Liver (tissue), 8 donors: ENCODE measurements at regions not wholly inside any gene's neighbourhood (a gene's known extent, or its start where the extent isn't known, plus 50 kb on each side); places are given as distances from the start of the nearest gene placed in this dataset.

Source experiments
- DNase-seq: peaks from one replicate; pipeline ENCODE4 v3.0.0-alpha.2; 2017; ENCODE audit warnings: low spot score
- H3K27ac ChIP-seq, 2 donors: one replicate each; pipeline ENCODE4 v1.7.0; 2013; ENCODE audit warnings: inconsistent platforms in 2 of 2, low read length in 2 of 2, control low read depth in 1 of 2, low read depth in 1 of 2, mild to moderate bottlenecking in 1 of 2
- H3K27me3 ChIP-seq, 4 donors: one replicate each; pipeline versions ENCODE4 v1.6.1 to v1.7.0; 2013; ENCODE audit warnings: low read length in 3 of 4, inconsistent platforms in 1 of 4, mild to moderate bottlenecking in 1 of 4, moderate library complexity in 1 of 4; ENCODE audit not compliant: control insufficient read depth in 4 of 4, insufficient read depth in 4 of 4
- H3K36me3 ChIP-seq, 4 donors: one replicate each; pipeline versions ENCODE4 v1.6.1 to v1.7.0; 2013; ENCODE audit warnings: low read length in 3 of 4, mild to moderate bottlenecking in 3 of 4, low read depth in 1 of 4, moderate library complexity in 1 of 4; ENCODE audit not compliant: control insufficient read depth in 4 of 4, insufficient read depth in 3 of 4
- H3K4me1 ChIP-seq, 4 donors: one replicate each; pipeline versions ENCODE4 v1.6.1 to v1.7.0; 2013; ENCODE audit warnings: low read length in 3 of 4, mild to moderate bottlenecking in 3 of 4, moderate library complexity in 1 of 4; ENCODE audit not compliant: control insufficient read depth in 4 of 4, insufficient read depth in 4 of 4
- H3K4me3 ChIP-seq, 3 donors: one replicate each; pipeline versions ENCODE4 v1.6.1 to v1.7.0; 2013; ENCODE audit warnings: low read length in 3 of 3, control low read depth in 1 of 3, low read depth in 1 of 3, mild to moderate bottlenecking in 1 of 3
- H3K9ac ChIP-seq, 2 donors: one replicate each; pipeline ENCODE4 v1.7.0; 2013; ENCODE audit warnings: low read length in 2 of 2, mild to moderate bottlenecking in 2 of 2, moderate library complexity in 2 of 2, control low read depth in 1 of 2, low read depth in 1 of 2
- H3K9me3 ChIP-seq, 4 donors: one replicate each; pipeline versions ENCODE4 v1.6.1 to v1.7.0; 2013; ENCODE audit warnings: low read length in 3 of 4; ENCODE audit not compliant: control insufficient read depth in 4 of 4
- EGR1 ChIP-seq, 2 donors: IDR thresholded peaks; 2 replicates each; pipeline ENCODE4 v1.6.1; 2016 to 2018; ENCODE audit warnings: antibody characterized with exemption in 2 of 2, low read depth in 2 of 2
- FOXA1 ChIP-seq: IDR thresholded peaks from 2 replicates; pipeline ENCODE4 v1.6.1; 2016; ENCODE audit warnings: antibody characterized with exemption
- FOXA2 ChIP-seq: IDR thresholded peaks from 2 replicates; pipeline ENCODE4 v1.6.1; 2016; ENCODE audit warnings: antibody characterized with exemption
- GABPA ChIP-seq, 2 donors: IDR thresholded peaks in 1 of 2; conservative IDR thresholded peaks in 1 of 2; 2 replicates each; pipeline ENCODE4 v1.6.1; 2016; ENCODE audit warnings: antibody characterized with exemption in 2 of 2, mild to moderate bottlenecking in 1 of 2, moderate library complexity in 1 of 2
- HNF4A ChIP-seq, 2 donors: conservative IDR thresholded peaks; 2 replicates each; pipeline ENCODE4 v1.6.1; 2016; ENCODE audit warnings: antibody characterized with exemption in 2 of 2, mild to moderate bottlenecking in 2 of 2
- JUND ChIP-seq, 2 donors: IDR thresholded peaks; 2 replicates each; pipeline ENCODE4 v1.6.1; 2016; ENCODE audit warnings: antibody characterized with exemption in 2 of 2
- MAX ChIP-seq: IDR thresholded peaks from 2 replicates; pipeline ENCODE4 v1.6.1; 2016; ENCODE audit warnings: antibody characterized with exemption
- NR2F2 ChIP-seq: IDR thresholded peaks from 2 replicates; pipeline ENCODE4 v1.6.1; 2016; ENCODE audit warnings: antibody characterized with exemption
- RAD21 ChIP-seq, 2 donors: IDR thresholded peaks; 2 replicates each; pipeline ENCODE4 v1.6.1; 2016; ENCODE audit warnings: antibody characterized with exemption in 2 of 2, mild to moderate bottlenecking in 2 of 2
- SP1 ChIP-seq: IDR thresholded peaks from 2 replicates; pipeline ENCODE4 v1.6.1; 2018; ENCODE audit warnings: antibody characterized with exemption, mild to moderate bottlenecking
- TAF1 ChIP-seq: conservative IDR thresholded peaks from 2 replicates; pipeline ENCODE4 v1.6.1; 2016; ENCODE audit warnings: antibody characterized with exemption, mild to moderate bottlenecking
- YY1 ChIP-seq: IDR thresholded peaks from 2 replicates; pipeline ENCODE4 v1.6.1; 2016; ENCODE audit warnings: antibody characterized with exemption, mild to moderate bottlenecking
- ZBTB33 ChIP-seq: IDR thresholded peaks from 2 replicates; pipeline ENCODE4 v1.6.1; 2016; ENCODE audit warnings: antibody characterized with exemption
- WGBS: extraction: QIAGEN DNeasy Blood & Tissue Kit; methylation state at CpG from one replicate; pipeline ENCODE4 v1.1.7; 2013; 5-methylcytosine and 5-hydroxymethylcytosine counted together
- TF ChIP-seq, protein P1 (sequence below): fragments of 150-350 bp; IDR thresholded peaks from 2 replicates; pipeline ENCODE4 v1.5.1; 2017; ENCODE audit warnings: improper control_type of control experiment, low read depth, low read length; ENCODE audit not compliant: missing input control
- donor health status: healthy.
- donor health status: healthy.
- donor health status: healthy.
- donor health status: healthy.
- donor health status: healthy.

DNA sequence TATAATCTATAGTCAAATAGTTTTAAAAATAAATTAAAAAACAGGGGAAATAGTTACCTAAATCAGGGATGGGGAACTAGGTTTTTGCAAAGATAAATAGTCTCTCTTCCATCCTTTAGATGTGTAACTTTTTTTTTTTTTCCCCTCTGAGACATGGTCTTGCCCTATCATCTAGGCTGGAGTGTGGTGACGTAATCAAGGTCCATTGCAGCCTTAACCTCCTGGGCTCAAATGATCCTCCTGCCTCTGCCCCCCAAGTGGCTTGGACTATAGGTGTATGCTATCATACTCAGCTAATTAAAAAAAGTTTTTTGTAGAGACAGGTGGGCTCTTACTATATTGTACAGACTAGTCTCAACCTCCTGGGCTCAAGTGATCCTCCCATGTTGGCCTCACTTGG lies 316.5 kb downstream of the CCDC85A start:
- no peaks in the 10 kb centered on the region for H3K36me3 ChIP-seq
- H3K27ac ChIP-seq: no peak overlapping the region
- H3K4me1 ChIP-seq: no peaks in the 10 kb centered on the region
- no peak for DNase-seq
- H3K27me3 ChIP-seq: no peaks in the 10 kb centered on the region
- H3K9me3 ChIP-seq: peaks cover 0 to 3% (median under 1%) of the 10 kb centered on the region in 4 donors
- H3K9ac ChIP-seq: no peak overlapping the region
- WGBS: 92% methylated on average over 1 of the region's 1 CpG
- no peak for TF ChIP-seq ZBTB33
- TF ChIP-seq EGR1 (IDR thresholded peaks at IDR 0.05; ENCODE audit: low read depth in 2 of 2): no peak
- no peak for TF ChIP-seq FOXA2
- TF ChIP-seq TAF1: no peak
- no peak for TF ChIP-seq HNF4A (conservative IDR thresholded peaks at IDR 0.05)
- no peak for TF ChIP-seq YY1
- no peak for TF ChIP-seq FOXA1
- TF ChIP-seq NR2F2: no peak
- no peak for TF ChIP-seq SP1
- no peak for TF ChIP-seq MAX
- no peak for TF ChIP-seq RAD21 (IDR thresholded peaks at IDR 0.05)
- no peak for TF ChIP-seq GABPA (IDR thresholded peaks at IDR 0.05 in 1 of 2, conservative IDR thresholded peaks at IDR 0.05 in 1 of 2)
- H3K4me3 ChIP-seq: no peak overlapping the region

GRCh38 chr2:56502616-56503015 lies 318.8 kb downstream of the CCDC85A start:
- WGBS: 97% methylated on average over 2 of the region's 2 CpGs

DNA sequence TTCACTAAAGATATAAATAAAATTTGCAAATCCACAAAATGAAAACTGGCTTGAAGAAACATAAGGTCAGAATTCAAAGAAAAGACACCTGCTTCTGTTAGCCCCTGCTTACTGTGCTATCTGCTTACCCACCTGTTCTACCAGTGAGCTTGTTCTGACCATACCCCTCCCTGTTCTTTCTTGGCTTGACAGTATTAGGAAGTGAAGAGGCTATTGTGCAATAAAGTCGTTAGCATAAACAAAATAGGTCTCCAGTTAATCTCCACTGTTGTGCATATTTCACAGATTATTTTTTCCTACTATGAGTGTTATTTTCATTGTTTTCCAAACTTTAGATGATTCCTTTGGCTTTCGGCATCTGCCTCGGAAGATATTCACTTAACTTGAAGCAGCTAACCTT lies 322.1 kb downstream of the CCDC85A start:
- Histone ChIP-seq H3K4me3 (no peak overlapping the region), H3K36me3 (no peaks in the 10 kb centered on the region), H3K27me3 (no peaks in the 10 kb centered on the region), H3K9ac (no peak overlapping the region), H3K9me3 (no peaks in the 10 kb centered on the region), H3K27ac (no peak overlapping the region), H3K4me1 (no peaks in the 10 kb centered on the region)
- no peak for DNase-seq
- no peak for TF ChIP-seq EGR1 (IDR thresholded peaks at IDR 0.05; ENCODE audit: low read depth in 2 of 2)
- TF ChIP-seq MAX: no peak
- no peak for TF ChIP-seq JUND (IDR thresholded peaks at IDR 0.05)
- no peak for TF ChIP-seq GABPA (IDR thresholded peaks at IDR 0.05 in 1 of 2, conservative IDR thresholded peaks at IDR 0.05 in 1 of 2)
- TF ChIP-seq YY1: no peak
- TF ChIP-seq NR2F2: no peak
- TF ChIP-seq, protein P1, sequence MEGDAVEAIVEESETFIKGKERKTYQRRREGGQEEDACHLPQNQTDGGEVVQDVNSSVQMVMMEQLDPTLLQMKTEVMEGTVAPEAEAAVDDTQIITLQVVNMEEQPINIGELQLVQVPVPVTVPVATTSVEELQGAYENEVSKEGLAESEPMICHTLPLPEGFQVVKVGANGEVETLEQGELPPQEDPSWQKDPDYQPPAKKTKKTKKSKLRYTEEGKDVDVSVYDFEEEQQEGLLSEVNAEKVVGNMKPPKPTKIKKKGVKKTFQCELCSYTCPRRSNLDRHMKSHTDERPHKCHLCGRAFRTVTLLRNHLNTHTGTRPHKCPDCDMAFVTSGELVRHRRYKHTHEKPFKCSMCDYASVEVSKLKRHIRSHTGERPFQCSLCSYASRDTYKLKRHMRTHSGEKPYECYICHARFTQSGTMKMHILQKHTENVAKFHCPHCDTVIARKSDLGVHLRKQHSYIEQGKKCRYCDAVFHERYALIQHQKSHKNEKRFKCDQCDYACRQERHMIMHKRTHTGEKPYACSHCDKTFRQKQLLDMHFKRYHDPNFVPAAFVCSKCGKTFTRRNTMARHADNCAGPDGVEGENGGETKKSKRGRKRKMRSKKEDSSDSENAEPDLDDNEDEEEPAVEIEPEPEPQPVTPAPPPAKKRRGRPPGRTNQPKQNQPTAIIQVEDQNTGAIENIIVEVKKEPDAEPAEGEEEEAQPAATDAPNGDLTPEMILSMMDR: no peak
- WGBS: 80% methylated on average over 3 of the region's 3 CpGs

More at GRCh38 chr2:56502616-56503015, 318.8 kb downstream of the CCDC85A start:
- Histone ChIP-seq H3K9me3 (peaks cover 0 to 3% (median 0%) of the 10 kb centered on the region in 4 donors), H3K27ac (no peak overlapping the region), H3K36me3 (no peaks in the 10 kb centered on the region), H3K4me3 (no peak overlapping the region), H3K9ac (no peak overlapping the region), H3K4me1 (no peaks in the 10 kb centered on the region), H3K27me3 (no peaks in the 10 kb centered on the region)
- no peak for TF ChIP-seq FOXA2
- TF ChIP-seq, protein P1: no peak
- no peak for TF ChIP-seq RAD21 (IDR thresholded peaks at IDR 0.05)
- no peak for DNase-seq
